ENCODE measurements at regions not wholly inside any gene's neighbourhood (a gene's known extent, or its start where the extent isn't known, plus 50 kb on each side); places are given as distances from the start of the nearest gene placed in this dataset.
"Not testable (repeated sequence)": the region's sequence is repeated elsewhere in the genome, so short reads cannot be mapped to it uniquely, and the experiment has no call there.

DNA sequence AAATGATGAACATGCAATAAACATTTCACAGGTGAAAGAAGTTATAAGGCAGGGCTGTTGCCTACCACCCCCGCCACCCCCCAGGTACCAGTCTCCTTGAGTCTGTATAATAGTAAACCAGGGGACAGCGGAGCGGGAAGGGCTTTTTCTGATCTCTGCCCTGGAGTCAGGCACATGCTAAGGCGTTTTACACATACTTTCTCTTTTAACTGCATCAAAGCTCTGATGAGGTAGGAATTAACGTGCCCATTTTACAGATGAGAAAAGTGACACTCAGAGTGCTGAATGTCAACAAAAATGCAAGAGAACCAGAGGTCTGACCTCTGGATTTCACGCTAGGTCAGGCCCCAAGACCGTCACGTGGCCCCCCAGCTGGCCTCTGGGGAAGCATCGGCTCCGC, 94.3 kb upstream of the ASB18 start:
- not testable (repeated sequence) for H3K9me3 ChIP-seq (ENCODE audit: control insufficient read depth in 1 of 2, low read length in 2 of 2); H3K9ac ChIP-seq (ENCODE audit: low read depth in 1 of 2, low read length in 2 of 2); H3K36me3 ChIP-seq (ENCODE audit: control insufficient read depth in 1 of 2, insufficient read depth in 2 of 2, low read length in 2 of 2); H3K27me3 ChIP-seq (ENCODE audit: control insufficient read depth in 1 of 2, insufficient read depth in 2 of 2, low read length in 2 of 2); H3K4me1 ChIP-seq (ENCODE audit: control insufficient read depth in 1 of 2, insufficient read depth in 2 of 2, low read length in 2 of 2); H3K27ac ChIP-seq (ENCODE audit: low read depth, low read length); H3K4me3 ChIP-seq (ENCODE audit: low read depth in 1 of 2, low read length in 2 of 2)

DNA sequence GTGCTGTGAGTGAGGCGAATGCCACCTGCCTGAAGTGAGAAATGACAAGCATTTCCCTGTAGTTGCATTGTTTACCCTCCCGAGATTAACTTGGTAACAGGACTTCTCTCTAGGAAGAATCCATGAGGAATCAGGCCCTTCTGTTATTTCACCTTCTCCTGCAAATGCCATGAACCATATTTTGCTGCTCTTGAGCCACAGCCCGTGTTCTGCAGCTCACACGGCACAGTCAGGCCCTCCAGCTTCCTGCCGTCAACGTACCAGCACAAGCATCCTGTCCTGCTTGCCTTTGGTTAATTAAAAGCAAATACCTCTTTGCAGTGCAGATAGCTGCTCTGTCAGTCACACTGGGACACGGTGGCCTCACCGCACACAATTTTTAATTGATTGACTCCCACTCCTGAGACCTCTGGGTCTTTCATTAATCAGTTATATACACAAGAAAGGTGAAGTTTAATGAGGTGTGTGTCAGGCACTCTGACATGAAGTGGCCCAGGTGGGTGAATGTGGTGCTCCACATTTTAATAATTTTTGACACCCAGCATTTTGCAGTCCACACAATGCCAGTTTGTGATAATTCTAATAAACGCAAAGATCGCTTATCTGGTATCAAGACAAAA, 95.3 kb upstream of the ASB18 start:
- no peak overlapping the region for H3K9ac ChIP-seq (ENCODE audit: low read depth in 1 of 2, low read length in 2 of 2)
- H3K27ac ChIP-seq (ENCODE audit: low read depth, low read length): no peak overlapping the region
- no peaks in the 10 kb centered on the region for H3K27me3 ChIP-seq (ENCODE audit: control insufficient read depth in 1 of 2, insufficient read depth in 2 of 2, low read length in 2 of 2)
- no peaks in the 10 kb centered on the region for H3K36me3 ChIP-seq (ENCODE audit: control insufficient read depth in 1 of 2, insufficient read depth in 2 of 2, low read length in 2 of 2)
- no peaks in the 10 kb centered on the region for H3K9me3 ChIP-seq (ENCODE audit: control insufficient read depth in 1 of 2, low read length in 2 of 2)
- no peak overlapping the region for H3K4me3 ChIP-seq (ENCODE audit: low read depth in 1 of 2, low read length in 2 of 2)
- no peaks in the 10 kb centered on the region for H3K4me1 ChIP-seq (ENCODE audit: control insufficient read depth in 1 of 2, insufficient read depth in 2 of 2, low read length in 2 of 2)

DNA sequence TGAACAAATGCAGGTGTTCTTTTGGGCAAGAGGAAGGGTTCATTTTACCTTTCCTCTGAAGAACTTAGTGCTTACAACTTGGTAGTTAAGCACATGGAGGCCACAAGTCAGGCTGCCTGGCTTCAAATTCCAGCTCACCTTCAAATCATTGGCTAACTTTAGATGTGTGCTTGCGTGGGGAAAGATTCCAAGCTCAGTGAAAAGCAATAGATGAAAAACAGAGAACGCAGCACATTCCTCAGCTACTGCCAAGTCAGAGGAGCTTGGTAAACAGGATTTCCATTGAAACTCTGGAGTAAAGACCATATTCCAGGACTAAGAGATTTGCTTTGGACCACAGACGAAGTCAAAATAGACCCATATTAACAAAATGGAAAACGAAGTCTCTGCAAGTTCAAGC, 96.3 kb upstream of the ASB18 start:
- Histone ChIP-seq H3K4me1 (ENCODE audit: control insufficient read depth in 1 of 2, insufficient read depth in 2 of 2, low read length in 2 of 2) (no peaks in the 10 kb centered on the region), H3K27me3 (ENCODE audit: control insufficient read depth in 1 of 2, insufficient read depth in 2 of 2, low read length in 2 of 2) (no peaks in the 10 kb centered on the region), H3K36me3 (ENCODE audit: control insufficient read depth in 1 of 2, insufficient read depth in 2 of 2, low read length in 2 of 2) (no peaks in the 10 kb centered on the region), H3K4me3 (ENCODE audit: low read depth in 1 of 2, low read length in 2 of 2) (no peak overlapping the region), H3K27ac (ENCODE audit: low read depth, low read length) (no peak overlapping the region), H3K9ac (ENCODE audit: low read depth in 1 of 2, low read length in 2 of 2) (no peak overlapping the region), H3K9me3 (ENCODE audit: control insufficient read depth in 1 of 2, low read length in 2 of 2) (no peaks in the 10 kb centered on the region)

DNA sequence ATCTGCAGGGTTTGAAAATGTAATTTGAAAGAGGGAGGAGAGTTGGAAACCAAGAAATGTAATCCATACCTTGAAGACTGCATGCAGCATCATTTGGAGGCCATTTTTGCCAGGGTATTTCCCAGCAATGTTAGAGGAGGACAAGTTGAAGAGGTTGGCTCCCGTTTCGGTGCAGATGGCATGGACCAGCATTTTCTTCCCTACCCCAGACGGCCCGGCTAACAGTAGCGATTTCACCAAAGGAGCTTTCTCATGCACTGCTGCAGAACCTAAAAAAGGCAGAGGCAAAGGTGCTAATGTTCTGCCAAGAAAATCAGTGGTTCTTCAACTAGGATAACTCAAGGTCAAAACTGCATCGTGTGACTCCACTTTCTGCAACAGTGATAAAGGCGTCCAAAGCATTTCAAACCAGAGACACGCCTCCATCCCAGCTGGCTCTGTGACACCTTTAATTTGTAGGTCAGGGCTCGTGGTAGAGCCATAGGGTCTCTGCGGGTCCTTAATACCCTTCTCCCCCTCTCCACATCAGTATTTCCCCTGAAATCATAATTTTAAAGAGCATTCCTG, 99.6 kb upstream of the ASB18 start:
- no peak overlapping the region for H3K4me3 ChIP-seq (ENCODE audit: low read depth in 1 of 2, low read length in 2 of 2)
- H3K27ac ChIP-seq (ENCODE audit: low read depth, low read length): no peak overlapping the region
- no peak overlapping the region for H3K9ac ChIP-seq (ENCODE audit: low read depth in 1 of 2, low read length in 2 of 2)
- no peaks in the 10 kb centered on the region for H3K36me3 ChIP-seq (ENCODE audit: control insufficient read depth in 1 of 2, insufficient read depth in 2 of 2, low read length in 2 of 2)
- H3K9me3 ChIP-seq (ENCODE audit: control insufficient read depth in 1 of 2, low read length in 2 of 2): no peaks in the 10 kb centered on the region
- no peaks in the 10 kb centered on the region for H3K27me3 ChIP-seq (ENCODE audit: control insufficient read depth in 1 of 2, insufficient read depth in 2 of 2, low read length in 2 of 2)
- no peaks in the 10 kb centered on the region for H3K4me1 ChIP-seq (ENCODE audit: control insufficient read depth in 1 of 2, insufficient read depth in 2 of 2, low read length in 2 of 2)

DNA sequence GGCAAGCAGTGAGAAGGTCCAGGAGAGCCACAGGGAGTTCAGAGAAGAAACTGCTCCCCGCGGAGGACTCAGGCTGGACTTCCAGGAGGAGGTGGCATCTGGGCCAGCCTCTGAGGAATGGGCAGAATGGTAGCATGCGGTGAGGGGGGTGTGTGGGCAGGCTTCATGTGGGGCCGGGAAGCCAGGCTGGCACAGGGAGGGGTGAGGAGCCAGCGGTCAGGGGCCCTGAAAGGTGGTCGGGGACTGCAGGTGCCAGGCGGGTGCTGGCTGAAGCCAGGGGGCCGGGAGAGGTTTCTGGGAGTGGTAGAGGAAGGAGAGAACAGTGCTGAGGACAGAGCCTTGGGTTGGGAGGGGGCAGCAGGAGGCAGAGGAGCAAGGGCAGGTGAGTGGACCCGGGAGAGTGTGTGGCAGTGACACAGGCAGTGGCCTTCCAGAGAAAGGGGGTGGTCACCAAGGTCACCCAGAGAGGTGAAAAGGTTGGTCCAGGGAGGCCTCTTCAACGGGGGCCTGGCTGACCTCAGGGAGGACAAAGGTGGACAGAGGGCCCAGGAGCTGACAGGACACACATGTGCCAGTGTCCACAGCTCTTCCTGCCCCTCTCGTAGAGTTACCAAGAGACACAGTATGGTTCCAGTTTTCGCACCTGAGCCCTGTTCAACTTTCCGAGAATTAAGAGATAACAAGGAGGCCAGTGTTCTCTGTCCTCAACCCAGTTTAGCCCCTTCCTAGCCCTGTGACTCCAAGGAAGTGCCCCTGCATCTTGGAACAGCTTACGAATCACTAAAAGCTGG, 101.2 kb upstream of the ASB18 start:
- Histone ChIP-seq H3K27ac (ENCODE audit: low read depth, low read length) (no peak overlapping the region), H3K27me3 (ENCODE audit: control insufficient read depth in 1 of 2, insufficient read depth in 2 of 2, low read length in 2 of 2) (peaks cover 4 to 11% of the 10 kb centered on the region in 2 donors), H3K9me3 (ENCODE audit: control insufficient read depth in 1 of 2, low read length in 2 of 2) (no peaks in the 10 kb centered on the region), H3K4me1 (ENCODE audit: control insufficient read depth in 1 of 2, insufficient read depth in 2 of 2, low read length in 2 of 2) (no peaks in the 10 kb centered on the region), H3K9ac (ENCODE audit: low read depth in 1 of 2, low read length in 2 of 2) (no peak overlapping the region), H3K36me3 (ENCODE audit: control insufficient read depth in 1 of 2, insufficient read depth in 2 of 2, low read length in 2 of 2) (no peaks in the 10 kb centered on the region), H3K4me3 (ENCODE audit: low read depth in 1 of 2, low read length in 2 of 2) (no peak overlapping the region)

DNA sequence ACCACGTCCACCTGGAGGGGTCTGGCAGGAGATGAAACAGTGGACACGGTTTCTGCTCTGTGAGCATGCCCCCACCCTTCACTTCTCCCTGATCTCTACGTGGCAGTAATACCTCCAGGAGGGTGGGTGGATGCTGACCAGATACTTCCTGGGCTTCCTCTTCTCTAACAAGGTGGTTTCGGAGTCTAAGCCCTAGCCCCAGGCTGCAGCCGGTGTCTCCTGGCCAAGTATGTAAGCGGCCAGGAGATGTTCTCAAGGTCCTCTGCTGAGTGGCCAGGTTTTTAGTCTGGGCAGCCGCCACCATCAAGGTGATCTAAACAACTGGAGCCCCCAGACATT, 101.8 kb upstream of the ASB18 start:
- Histone ChIP-seq H3K36me3 (ENCODE audit: control insufficient read depth in 1 of 2, insufficient read depth in 2 of 2, low read length in 2 of 2) (no peaks in the 10 kb centered on the region), H3K9me3 (ENCODE audit: control insufficient read depth in 1 of 2, low read length in 2 of 2) (no peaks in the 10 kb centered on the region), H3K27ac (ENCODE audit: low read depth, low read length) (no peak overlapping the region), H3K4me3 (ENCODE audit: low read depth in 1 of 2, low read length in 2 of 2) (no peak overlapping the region), H3K4me1 (ENCODE audit: control insufficient read depth in 1 of 2, insufficient read depth in 2 of 2, low read length in 2 of 2) (no peaks in the 10 kb centered on the region), H3K27me3 (ENCODE audit: control insufficient read depth in 1 of 2, insufficient read depth in 2 of 2, low read length in 2 of 2) (peaks cover 4 to 11% of the 10 kb centered on the region in 2 donors), H3K9ac (ENCODE audit: low read depth in 1 of 2, low read length in 2 of 2) (no peak overlapping the region)

GRCh38 chr2:236366397-236366796, 102.2 kb upstream of the ASB18 start:
- H3K9ac ChIP-seq (ENCODE audit: low read depth in 1 of 2, low read length in 2 of 2): no peak overlapping the region
- no peak overlapping the region for H3K27ac ChIP-seq (ENCODE audit: low read depth, low read length)
- H3K36me3 ChIP-seq (ENCODE audit: control insufficient read depth in 1 of 2, insufficient read depth in 2 of 2, low read length in 2 of 2): no peaks in the 10 kb centered on the region
- H3K4me3 ChIP-seq (ENCODE audit: low read depth in 1 of 2, low read length in 2 of 2): no peak overlapping the region
- no peaks in the 10 kb centered on the region for H3K4me1 ChIP-seq (ENCODE audit: control insufficient read depth in 1 of 2, insufficient read depth in 2 of 2, low read length in 2 of 2)
- no peaks in the 10 kb centered on the region for H3K9me3 ChIP-seq (ENCODE audit: control insufficient read depth in 1 of 2, low read length in 2 of 2)
- H3K27me3 ChIP-seq (ENCODE audit: control insufficient read depth in 1 of 2, insufficient read depth in 2 of 2, low read length in 2 of 2): peaks cover 6 to 11% of the 10 kb centered on the region in 2 donors

- Histone ChIP-seq H3K36me3 (ENCODE audit: control insufficient read depth in 1 of 2, insufficient read depth in 2 of 2, low read length in 2 of 2) (no peaks in the 10 kb centered on the region), H3K4me1 (ENCODE audit: control insufficient read depth in 1 of 2, insufficient read depth in 2 of 2, low read length in 2 of 2) (no peaks in the 10 kb centered on the region), H3K27me3 (ENCODE audit: control insufficient read depth in 1 of 2, insufficient read depth in 2 of 2, low read length in 2 of 2) (peaks cover 7 to 11% of the 10 kb centered on the region in 2 donors), H3K9ac (ENCODE audit: low read depth in 1 of 2, low read length in 2 of 2) (no peak overlapping the region), H3K9me3 (ENCODE audit: control insufficient read depth in 1 of 2, low read length in 2 of 2) (no peaks in the 10 kb centered on the region), H3K27ac (ENCODE audit: low read depth, low read length) (no peak overlapping the region), H3K4me3 (ENCODE audit: low read depth in 1 of 2, low read length in 2 of 2) (no peak overlapping the region)
Observed at GRCh38 chr2:236367506-236368289, 103.5 kb upstream of the ASB18 start.

- Histone ChIP-seq H3K27me3 (ENCODE audit: control insufficient read depth in 1 of 2, insufficient read depth in 2 of 2, low read length in 2 of 2) (peaks cover 7 to 11% of the 10 kb centered on the region in 2 donors), H3K9me3 (ENCODE audit: control insufficient read depth in 1 of 2, low read length in 2 of 2) (no peaks in the 10 kb centered on the region), H3K36me3 (ENCODE audit: control insufficient read depth in 1 of 2, insufficient read depth in 2 of 2, low read length in 2 of 2) (no peaks in the 10 kb centered on the region), H3K27ac (ENCODE audit: low read depth, low read length) (no peak overlapping the region), H3K4me1 (ENCODE audit: control insufficient read depth in 1 of 2, insufficient read depth in 2 of 2, low read length in 2 of 2) (no peaks in the 10 kb centered on the region), H3K4me3 (ENCODE audit: low read depth in 1 of 2, low read length in 2 of 2) (no peak overlapping the region), H3K9ac (ENCODE audit: low read depth in 1 of 2, low read length in 2 of 2) (no peak overlapping the region)
Observed at GRCh38 chr2:236369661-236370062, 105.5 kb upstream of the ASB18 start.

DNA sequence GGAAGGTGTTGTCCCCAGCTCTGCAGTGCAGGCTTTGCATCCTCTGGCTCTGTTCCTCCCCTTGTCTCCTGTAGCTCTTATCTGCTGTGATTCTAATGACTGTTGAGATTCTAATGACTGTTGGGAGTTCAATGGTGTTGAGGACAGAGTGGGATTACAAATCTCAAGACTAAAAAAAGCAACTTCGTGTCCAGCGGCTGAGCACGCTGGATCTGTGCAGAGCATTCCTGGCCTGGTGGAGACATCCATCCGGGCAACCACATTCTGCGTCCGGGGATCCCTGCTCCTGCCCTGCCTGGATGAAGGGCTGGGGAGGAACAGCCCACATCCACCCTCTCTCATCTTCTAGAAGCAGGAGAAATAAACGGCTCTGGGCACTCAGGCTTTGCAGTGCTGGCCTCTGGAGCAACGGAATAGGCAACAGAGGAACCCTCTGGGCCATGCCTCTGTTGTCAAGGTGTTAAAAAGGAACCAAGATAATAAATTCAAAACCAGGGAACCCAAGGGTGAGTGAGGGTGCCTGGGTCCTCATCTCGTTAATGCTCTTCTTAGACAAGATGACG, 106.7 kb upstream of the ASB18 start:
- Histone ChIP-seq H3K9me3 (ENCODE audit: control insufficient read depth in 1 of 2, low read length in 2 of 2) (no peaks in the 10 kb centered on the region), H3K36me3 (ENCODE audit: control insufficient read depth in 1 of 2, insufficient read depth in 2 of 2, low read length in 2 of 2) (no peaks in the 10 kb centered on the region), H3K27me3 (ENCODE audit: control insufficient read depth in 1 of 2, insufficient read depth in 2 of 2, low read length in 2 of 2) (peaks cover 10 to 11% of the 10 kb centered on the region in 2 donors), H3K27ac (ENCODE audit: low read depth, low read length) (no peak overlapping the region), H3K4me1 (ENCODE audit: control insufficient read depth in 1 of 2, insufficient read depth in 2 of 2, low read length in 2 of 2) (no peaks in the 10 kb centered on the region), H3K9ac (ENCODE audit: low read depth in 1 of 2, low read length in 2 of 2) (no peak overlapping the region), H3K4me3 (ENCODE audit: low read depth in 1 of 2, low read length in 2 of 2) (no peak overlapping the region)

Data from duodenal mucosa (tissue), 2 donors.